ENCODE measurements at regions not wholly inside any gene's neighbourhood (a gene's known extent, or its start where the extent isn't known, plus 50 kb on each side); places are given as distances from the start of the nearest gene placed in this dataset.

DNA sequence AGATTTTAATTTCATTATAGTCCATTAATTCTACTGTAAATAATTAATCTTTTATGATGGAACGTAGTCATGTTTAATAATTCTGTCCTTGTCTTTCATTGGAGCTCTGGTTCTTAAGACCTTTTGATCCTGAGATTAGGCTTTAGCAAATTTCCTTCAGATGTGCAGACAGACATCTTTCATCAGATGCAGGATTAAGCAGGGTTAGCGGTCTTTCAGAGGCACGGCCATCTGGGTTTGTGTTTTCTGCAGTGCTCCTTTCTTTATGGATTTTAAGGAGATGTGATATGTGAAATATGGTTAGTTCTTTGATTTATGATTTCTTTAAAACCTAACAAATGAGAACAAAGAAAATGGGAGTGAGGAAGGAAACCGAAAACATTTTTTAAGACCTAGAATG lies 643.9 kb upstream of the SGCG start (continued):
- no peak for TF ChIP-seq CHD7 (IDR thresholded peaks at IDR 0.05; ENCODE audit: insufficient replicate concordance, low read length)
- TF ChIP-seq ZNF274 (IDR thresholded peaks at IDR 0.05; ENCODE audit: borderline replicate concordance, extremely low read depth, low read length), result no peak
- TF ChIP-seq ASH2L (IDR thresholded peaks at IDR 0.05; ENCODE audit: low read length), result no peak
- no peak for TF ChIP-seq BACH1 (IDR thresholded peaks at IDR 0.05; ENCODE audit: low read length)
- no peak for TF ChIP-seq EGR1 (IDR thresholded peaks at IDR 0.05; ENCODE audit: borderline replicate concordance, low read depth, low read length)
- no peak for TF ChIP-seq RFX5 (IDR thresholded peaks at IDR 0.05; ENCODE audit: borderline replicate concordance, low read depth, low read length)
- no peak for TF ChIP-seq GTF2F1 (IDR thresholded peaks at IDR 0.05; ENCODE audit: borderline replicate concordance, low read depth, low read length)
- TF ChIP-seq POU5F1 (IDR thresholded peaks at IDR 0.05; ENCODE audit: low read depth, low read length), result no peak
- no peak for TF ChIP-seq JUN (IDR thresholded peaks at IDR 0.05; ENCODE audit: low read depth, low read length)
- no peak for TF ChIP-seq POLR2A (IDR thresholded peaks at IDR 0.05; ENCODE audit: control extremely low read depth in 1 of 2, low read depth in 2 of 2, low read length in 2 of 2)
- no peak for TF ChIP-seq RXRA (IDR thresholded peaks at IDR 0.05; ENCODE audit: insufficient read depth, low read depth, low read length)
- no peak for TF ChIP-seq RAD21 (IDR thresholded peaks at IDR 0.05 in 1 of 2, conservative IDR thresholded peaks at IDR 0.05 in 1 of 2; ENCODE audit: low read depth in 2 of 2, low read length in 2 of 2)
